ENCODE measurements at regions not wholly inside any gene's neighbourhood (a gene's known extent, or its start where the extent isn't known, plus 50 kb on each side); places are given as distances from the start of the nearest gene placed in this dataset.

DNA sequence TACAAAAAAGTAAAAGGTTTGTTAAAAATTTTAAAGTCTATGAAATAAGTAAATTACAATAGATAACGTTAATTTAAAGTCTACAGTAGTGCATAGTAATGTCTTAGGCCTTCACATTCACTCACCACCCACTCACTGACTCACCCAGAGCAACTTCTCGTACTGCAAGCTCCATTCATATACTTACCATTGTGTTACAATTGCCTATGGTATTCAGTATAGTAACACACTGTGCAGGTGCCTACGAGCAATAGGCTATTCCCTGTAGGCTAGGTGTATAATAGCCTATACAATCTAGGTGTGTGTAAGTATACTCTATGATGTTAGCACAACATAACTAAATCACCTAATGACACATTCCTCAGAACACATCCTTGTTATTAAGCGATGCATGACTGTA, 435.3 kb upstream of the TMTC1 start:
- H3K27ac ChIP-seq = no peak overlapping the region
- no peaks in the 10 kb centered on the region for H3K4me1 ChIP-seq
- no peak for TF ChIP-seq ZNF302 (CRISPR knock-in tag; IDR thresholded peaks at IDR 0.05)
- TF ChIP-seq PHF8 (IDR thresholded peaks at IDR 0.05; ENCODE audit: borderline replicate concordance, low read depth) = no peak
- no peak for TF ChIP-seq RARB (CRISPR knock-in tag; IDR thresholded peaks at IDR 0.05)
- no peak for ATAC-seq
- CTCF ChIA-PET = no interaction called here
- no peak overlapping the region for H3K4me2 ChIP-seq
- POLR2A ChIA-PET = no interaction called here
- WGBS (ENCODE audit: missing lambda C conversion rate) = 3% methylated on average over 4 of the region's 4 CpGs
- H3K9me3 ChIP-seq = no peaks in the 10 kb centered on the region
- no peak for DNase-seq (ENCODE audit: low read depth in 1 of 2, low spot score in 1 of 2)
- no peak for FAIRE-seq
- no peak overlapping the region for H3K4me3 ChIP-seq

DNA sequence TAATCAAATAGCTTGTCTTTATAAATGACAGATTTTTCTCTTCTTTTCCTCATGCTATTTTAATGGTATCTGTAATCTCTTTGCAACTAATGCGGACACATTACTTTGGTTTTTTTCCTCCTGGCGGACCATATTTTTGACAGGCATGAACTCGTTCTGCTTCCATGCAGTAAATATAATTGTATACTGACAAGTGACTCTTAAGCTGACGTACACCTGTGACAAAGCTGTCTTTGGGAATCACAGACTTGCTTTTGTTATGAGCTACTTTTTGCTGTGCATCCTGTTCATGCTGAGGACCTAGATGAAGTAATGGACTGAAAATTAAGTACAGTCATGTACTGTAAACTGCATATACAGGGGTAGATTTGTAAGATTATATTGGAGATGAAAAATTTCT, 434.3 kb upstream of the TMTC1 start:
- ATAC-seq = no peak
- no peak for FAIRE-seq

DNA sequence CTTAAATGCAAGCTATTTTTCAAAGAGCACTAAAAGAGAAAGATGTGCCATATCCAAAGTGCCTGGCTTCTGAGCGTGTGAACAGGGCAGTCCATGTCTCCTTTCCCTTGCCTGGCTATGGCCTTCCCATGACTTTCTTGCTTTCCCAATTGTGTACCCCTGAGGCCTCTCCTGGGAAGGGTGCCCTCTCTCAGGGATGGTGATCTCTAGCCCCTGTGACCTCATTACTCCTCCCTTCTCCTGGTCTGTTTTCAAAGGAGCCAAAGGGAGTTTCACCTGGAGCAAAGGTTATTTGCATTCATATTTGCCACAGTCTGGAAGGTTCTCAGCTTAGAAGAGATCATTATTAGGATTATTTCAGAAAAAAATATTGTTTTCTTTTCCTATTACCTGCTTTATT, 429.4 kb upstream of the TMTC1 start:
- no peaks in the 10 kb centered on the region for H3K9me3 ChIP-seq
- no peak for TF ChIP-seq RNF2 (IDR thresholded peaks at IDR 0.05; ENCODE audit: borderline replicate concordance, low read depth)
- no peak for TF ChIP-seq MYC (IDR thresholded peaks at IDR 0.05; ENCODE audit: borderline replicate concordance, low read length)
- TF ChIP-seq NPAS2 (CRISPR knock-in tag; IDR thresholded peaks at IDR 0.05; ENCODE audit: borderline replicate concordance) = no peak
- no peak for TF ChIP-seq HOXB5 (CRISPR knock-in tag; IDR thresholded peaks at IDR 0.05)
- TF ChIP-seq EHMT2 (IDR thresholded peaks at IDR 0.05; ENCODE audit: low read depth) = no peak
- TF ChIP-seq, protein P1, sequence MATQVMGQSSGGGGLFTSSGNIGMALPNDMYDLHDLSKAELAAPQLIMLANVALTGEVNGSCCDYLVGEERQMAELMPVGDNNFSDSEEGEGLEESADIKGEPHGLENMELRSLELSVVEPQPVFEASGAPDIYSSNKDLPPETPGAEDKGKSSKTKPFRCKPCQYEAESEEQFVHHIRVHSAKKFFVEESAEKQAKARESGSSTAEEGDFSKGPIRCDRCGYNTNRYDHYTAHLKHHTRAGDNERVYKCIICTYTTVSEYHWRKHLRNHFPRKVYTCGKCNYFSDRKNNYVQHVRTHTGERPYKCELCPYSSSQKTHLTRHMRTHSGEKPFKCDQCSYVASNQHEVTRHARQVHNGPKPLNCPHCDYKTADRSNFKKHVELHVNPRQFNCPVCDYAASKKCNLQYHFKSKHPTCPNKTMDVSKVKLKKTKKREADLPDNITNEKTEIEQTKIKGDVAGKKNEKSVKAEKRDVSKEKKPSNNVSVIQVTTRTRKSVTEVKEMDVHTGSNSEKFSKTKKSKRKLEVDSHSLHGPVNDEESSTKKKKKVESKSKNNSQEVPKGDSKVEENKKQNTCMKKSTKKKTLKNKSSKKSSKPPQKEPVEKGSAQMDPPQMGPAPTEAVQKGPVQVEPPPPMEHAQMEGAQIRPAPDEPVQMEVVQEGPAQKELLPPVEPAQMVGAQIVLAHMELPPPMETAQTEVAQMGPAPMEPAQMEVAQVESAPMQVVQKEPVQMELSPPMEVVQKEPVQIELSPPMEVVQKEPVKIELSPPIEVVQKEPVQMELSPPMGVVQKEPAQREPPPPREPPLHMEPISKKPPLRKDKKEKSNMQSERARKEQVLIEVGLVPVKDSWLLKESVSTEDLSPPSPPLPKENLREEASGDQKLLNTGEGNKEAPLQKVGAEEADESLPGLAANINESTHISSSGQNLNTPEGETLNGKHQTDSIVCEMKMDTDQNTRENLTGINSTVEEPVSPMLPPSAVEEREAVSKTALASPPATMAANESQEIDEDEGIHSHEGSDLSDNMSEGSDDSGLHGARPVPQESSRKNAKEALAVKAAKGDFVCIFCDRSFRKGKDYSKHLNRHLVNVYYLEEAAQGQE (IDR thresholded peaks at IDR 0.05) = no peak
- TF ChIP-seq JUNB (IDR thresholded peaks at IDR 0.05) = no peak
- no peak for TF ChIP-seq ESRRA (IDR thresholded peaks at IDR 0.05; ENCODE audit: borderline replicate concordance, low read length)
- no peak for TF ChIP-seq FOXS1 (CRISPR knock-in tag; IDR thresholded peaks at IDR 0.05)
- no peak for TF ChIP-seq MAFK (IDR thresholded peaks at IDR 0.05; ENCODE audit: partially characterized antibody)
- TF ChIP-seq, protein P2, sequence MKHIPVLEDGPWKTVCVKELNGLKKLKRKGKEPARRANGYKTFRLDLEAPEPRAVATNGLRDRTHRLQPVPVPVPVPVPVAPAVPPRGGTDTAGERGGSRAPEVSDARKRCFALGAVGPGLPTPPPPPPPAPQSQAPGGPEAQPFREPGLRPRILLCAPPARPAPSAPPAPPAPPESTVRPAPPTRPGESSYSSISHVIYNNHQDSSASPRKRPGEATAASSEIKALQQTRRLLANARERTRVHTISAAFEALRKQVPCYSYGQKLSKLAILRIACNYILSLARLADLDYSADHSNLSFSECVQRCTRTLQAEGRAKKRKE (CRISPR knock-in tag; IDR thresholded peaks at IDR 0.05; ENCODE audit: low read depth) = no peak
- no peak for TF ChIP-seq RFX5 (IDR thresholded peaks at IDR 0.05)
- DNase-seq (ENCODE audit: low read depth in 1 of 2, low spot score in 1 of 2) (no peak), ATAC-seq (no peak), FAIRE-seq (no peak)
- H3K4me3 ChIP-seq = no peak overlapping the region
- no peaks in the 10 kb centered on the region for H3K4me1 ChIP-seq
- ChIA-PET CTCF (interaction anchor here (1.3 kb wide), 1 partner anchor 15 kb away, joined by 4 read pairs; no protein-coding TSS in a partner anchor), POLR2A (no interaction called here)
- no peak overlapping the region for H3K27ac ChIP-seq
- 3% methylated on average over 1 of the region's 1 CpG for WGBS (ENCODE audit: missing lambda C conversion rate)
- H3K4me2 ChIP-seq = no peak overlapping the region

More for the DNA sequence above, 434.3 kb upstream of the TMTC1 start:
- no peak for DNase-seq (ENCODE audit: low read depth in 1 of 2, low spot score in 1 of 2)
- CTCF ChIA-PET = no interaction called here
- H3K4me1 ChIP-seq = no peaks in the 10 kb centered on the region
- H3K9me3 ChIP-seq = no peaks in the 10 kb centered on the region
- TF ChIP-seq, protein P3, sequence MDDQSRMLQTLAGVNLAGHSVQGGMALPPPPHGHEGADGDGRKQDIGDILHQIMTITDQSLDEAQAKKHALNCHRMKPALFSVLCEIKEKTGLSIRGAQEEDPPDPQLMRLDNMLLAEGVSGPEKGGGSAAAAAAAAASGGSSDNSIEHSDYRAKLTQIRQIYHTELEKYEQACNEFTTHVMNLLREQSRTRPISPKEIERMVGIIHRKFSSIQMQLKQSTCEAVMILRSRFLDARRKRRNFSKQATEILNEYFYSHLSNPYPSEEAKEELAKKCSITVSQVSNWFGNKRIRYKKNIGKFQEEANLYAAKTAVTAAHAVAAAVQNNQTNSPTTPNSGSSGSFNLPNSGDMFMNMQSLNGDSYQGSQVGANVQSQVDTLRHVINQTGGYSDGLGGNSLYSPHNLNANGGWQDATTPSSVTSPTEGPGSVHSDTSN (IDR thresholded peaks at IDR 0.05) = no peak
- no peak for TF ChIP-seq ZC3H11A (IDR thresholded peaks at IDR 0.05)
- WGBS (ENCODE audit: missing lambda C conversion rate) = 28% methylated on average over 4 of the region's 4 CpGs
- no peak overlapping the region for H3K4me2 ChIP-seq
- no peak overlapping the region for H3K27ac ChIP-seq
- POLR2A ChIA-PET = no interaction called here
- no peak overlapping the region for H3K4me3 ChIP-seq

Data from A549 (cell line).